ENCODE measurements at regions not wholly inside any gene's neighbourhood (a gene's known extent, or its start where the extent isn't known, plus 50 kb on each side); places are given as distances from the start of the nearest gene placed in this dataset.
"Not testable (repeated sequence)": the region's sequence is repeated elsewhere in the genome, so short reads cannot be mapped to it uniquely, and the experiment has no call there.

GRCh38 chr4:170428929-170429328 is 339.2 kb upstream of the AADAT start:
- DNase-seq (ENCODE audit: low read depth in 2 of 3, low spot score in 1 of 3) = no peak

- no peak for DNase-seq (ENCODE audit: low read depth in 2 of 3, low spot score in 1 of 3)
These were observed 335.9 kb upstream of the AADAT start for GRCh38 chr4:170425521-170426143.

GRCh38 chr4:170425040-170425439 is 335.3 kb upstream of the AADAT start:
- no peak for DNase-seq (ENCODE audit: low read depth in 2 of 3, low spot score in 1 of 3)

- no peak for DNase-seq (ENCODE audit: low read depth in 2 of 3, low spot score in 1 of 3)
These were observed 333.4 kb upstream of the AADAT start for GRCh38 chr4:170423137-170423536.

- DNase-seq (ENCODE audit: low read depth in 2 of 3, low spot score in 1 of 3) = no peak
These were observed 330.5 kb upstream of the AADAT start for GRCh38 chr4:170420255-170420693.

GRCh38 chr4:170414961-170415360 is 325.2 kb upstream of the AADAT start:
- no peak for DNase-seq (ENCODE audit: low read depth in 2 of 3, low spot score in 1 of 3)

- no peak for DNase-seq (ENCODE audit: low read depth in 2 of 3, low spot score in 1 of 3)
These were observed 324.6 kb upstream of the AADAT start for GRCh38 chr4:170414360-170414759.

- DNase-seq (ENCODE audit: low read depth in 2 of 3, low spot score in 1 of 3) = no peak
These were observed 324.2 kb upstream of the AADAT start for GRCh38 chr4:170413951-170414350.

GRCh38 chr4:170400361-170400760 is 310.6 kb upstream of the AADAT start:
- DNase-seq (ENCODE audit: low read depth in 2 of 3, low spot score in 1 of 3) = no peak

- no peak for DNase-seq (ENCODE audit: low read depth in 2 of 3, low spot score in 1 of 3)
These were observed 310.0 kb upstream of the AADAT start for GRCh38 chr4:170399581-170400293.

- DNase-seq (ENCODE audit: low read depth in 2 of 3, low spot score in 1 of 3) = no peak
These were observed 308.5 kb upstream of the AADAT start for GRCh38 chr4:170398218-170398617.

- no peak for DNase-seq (ENCODE audit: low read depth in 2 of 3, low spot score in 1 of 3)
These were observed 306.0 kb upstream of the AADAT start for GRCh38 chr4:170395773-170396172.

- no peak for DNase-seq (ENCODE audit: low read depth in 2 of 3, low spot score in 1 of 3)
These were observed 301.4 kb upstream of the AADAT start for GRCh38 chr4:170391066-170391740.

GRCh38 chr4:170389411-170389810 is 299.7 kb upstream of the AADAT start:
- no peak for DNase-seq (ENCODE audit: low read depth in 2 of 3, low spot score in 1 of 3)

GRCh38 chr4:170388255-170388654 is 298.5 kb upstream of the AADAT start:
- DNase-seq (ENCODE audit: low read depth in 2 of 3, low spot score in 1 of 3) = no peak

- no peak for DNase-seq (ENCODE audit: low read depth in 2 of 3, low spot score in 1 of 3)
These were observed 297.2 kb upstream of the AADAT start for GRCh38 chr4:170386971-170387370.

- no peak for DNase-seq (ENCODE audit: low read depth in 2 of 3, low spot score in 1 of 3)
These were observed 296.8 kb upstream of the AADAT start for GRCh38 chr4:170386511-170386910.

GRCh38 chr4:170374770-170375169 is 285.0 kb upstream of the AADAT start:
- DNase-seq (ENCODE audit: low read depth in 2 of 3, low spot score in 1 of 3) = no peak

- DNase-seq (ENCODE audit: low read depth in 2 of 3, low spot score in 1 of 3) = no peak
These were observed 259.2 kb upstream of the AADAT start for GRCh38 chr4:170348945-170349344.

- DNase-seq (ENCODE audit: low read depth in 2 of 3, low spot score in 1 of 3) = not testable (repeated sequence)
These were observed 257.4 kb upstream of the AADAT start for GRCh38 chr4:170347191-170347590.

- no peak for DNase-seq (ENCODE audit: low read depth in 2 of 3, low spot score in 1 of 3)
These were observed 249.8 kb upstream of the AADAT start for GRCh38 chr4:170339522-170339921.

- DNase-seq (ENCODE audit: low read depth in 2 of 3, low spot score in 1 of 3) = no peak
These were observed 246.6 kb upstream of the AADAT start for GRCh38 chr4:170336238-170336775.
